ENCODE measurements at regions not wholly inside any gene's neighbourhood (a gene's known extent, or its start where the extent isn't known, plus 50 kb on each side); places are given as distances from the start of the nearest gene placed in this dataset.

GRCh38 chr22:48635031-48635430 is 1192.6 kb downstream of the BRD1 start:
- DNase-seq (ENCODE audit: low read depth) (no peak), FAIRE-seq (no peak)
- H3K27me3 ChIP-seq (ENCODE audit: control insufficient read depth, insufficient read depth, low read length) = no peaks in the 10 kb centered on the region
- no peak overlapping the region for H3K4me3 ChIP-seq (ENCODE audit: low read depth, low read length)
- H3K36me3 ChIP-seq (ENCODE audit: control insufficient read depth, insufficient read depth, low read length) = no peaks in the 10 kb centered on the region
- TF ChIP-seq, protein P1, sequence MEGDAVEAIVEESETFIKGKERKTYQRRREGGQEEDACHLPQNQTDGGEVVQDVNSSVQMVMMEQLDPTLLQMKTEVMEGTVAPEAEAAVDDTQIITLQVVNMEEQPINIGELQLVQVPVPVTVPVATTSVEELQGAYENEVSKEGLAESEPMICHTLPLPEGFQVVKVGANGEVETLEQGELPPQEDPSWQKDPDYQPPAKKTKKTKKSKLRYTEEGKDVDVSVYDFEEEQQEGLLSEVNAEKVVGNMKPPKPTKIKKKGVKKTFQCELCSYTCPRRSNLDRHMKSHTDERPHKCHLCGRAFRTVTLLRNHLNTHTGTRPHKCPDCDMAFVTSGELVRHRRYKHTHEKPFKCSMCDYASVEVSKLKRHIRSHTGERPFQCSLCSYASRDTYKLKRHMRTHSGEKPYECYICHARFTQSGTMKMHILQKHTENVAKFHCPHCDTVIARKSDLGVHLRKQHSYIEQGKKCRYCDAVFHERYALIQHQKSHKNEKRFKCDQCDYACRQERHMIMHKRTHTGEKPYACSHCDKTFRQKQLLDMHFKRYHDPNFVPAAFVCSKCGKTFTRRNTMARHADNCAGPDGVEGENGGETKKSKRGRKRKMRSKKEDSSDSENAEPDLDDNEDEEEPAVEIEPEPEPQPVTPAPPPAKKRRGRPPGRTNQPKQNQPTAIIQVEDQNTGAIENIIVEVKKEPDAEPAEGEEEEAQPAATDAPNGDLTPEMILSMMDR (IDR thresholded peaks at IDR 0.05; ENCODE audit: insufficient read depth, low read length, severe bottlenecking) = no peak

GRCh38 chr22:48633996-48634836 is 1193.5 kb downstream of the BRD1 start:
- H3K4me3 ChIP-seq (ENCODE audit: low read depth, low read length) = no peak overlapping the region
- H3K27me3 ChIP-seq (ENCODE audit: control insufficient read depth, insufficient read depth, low read length) = no peaks in the 10 kb centered on the region
- DNase-seq (ENCODE audit: low read depth) (no peak), FAIRE-seq (no peak)
- TF ChIP-seq, protein P1 (IDR thresholded peaks at IDR 0.05; ENCODE audit: insufficient read depth, low read length, severe bottlenecking) = no peak
- no peaks in the 10 kb centered on the region for H3K36me3 ChIP-seq (ENCODE audit: control insufficient read depth, insufficient read depth, low read length)

DNA sequence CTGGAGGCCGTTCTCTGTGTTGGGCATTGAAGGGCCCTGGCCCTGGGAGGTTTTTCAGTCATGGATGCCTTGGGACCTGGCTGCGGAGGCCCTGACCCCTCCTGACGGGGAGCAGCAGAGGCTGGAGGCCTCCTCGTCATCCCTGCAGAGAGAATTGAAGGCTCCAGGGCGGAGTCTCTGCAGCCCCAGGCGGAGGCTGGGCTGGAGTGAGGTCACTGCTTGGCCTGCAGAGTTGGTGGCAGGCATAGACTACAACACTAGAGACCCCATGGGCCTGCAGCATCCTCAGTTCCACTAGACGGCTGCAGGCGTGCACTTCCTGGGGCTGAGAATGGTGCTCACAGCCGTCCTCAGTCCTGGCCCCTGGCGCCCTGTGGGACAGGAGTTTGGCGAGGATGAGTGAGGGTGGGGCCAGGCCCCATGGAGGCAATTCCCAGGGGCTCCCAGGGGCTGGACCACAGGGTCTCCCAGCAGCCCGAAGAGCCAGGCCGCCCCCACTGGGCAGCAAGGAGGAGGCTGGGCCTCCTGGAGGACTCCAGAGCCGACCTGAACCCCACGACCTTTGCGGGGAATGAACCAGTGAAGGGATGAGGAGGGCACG is 1194.9 kb downstream of the BRD1 start:
- Histone ChIP-seq H3K27me3 (ENCODE audit: control insufficient read depth, insufficient read depth, low read length) (no peaks in the 10 kb centered on the region), H3K36me3 (ENCODE audit: control insufficient read depth, insufficient read depth, low read length) (no peaks in the 10 kb centered on the region)

DNA sequence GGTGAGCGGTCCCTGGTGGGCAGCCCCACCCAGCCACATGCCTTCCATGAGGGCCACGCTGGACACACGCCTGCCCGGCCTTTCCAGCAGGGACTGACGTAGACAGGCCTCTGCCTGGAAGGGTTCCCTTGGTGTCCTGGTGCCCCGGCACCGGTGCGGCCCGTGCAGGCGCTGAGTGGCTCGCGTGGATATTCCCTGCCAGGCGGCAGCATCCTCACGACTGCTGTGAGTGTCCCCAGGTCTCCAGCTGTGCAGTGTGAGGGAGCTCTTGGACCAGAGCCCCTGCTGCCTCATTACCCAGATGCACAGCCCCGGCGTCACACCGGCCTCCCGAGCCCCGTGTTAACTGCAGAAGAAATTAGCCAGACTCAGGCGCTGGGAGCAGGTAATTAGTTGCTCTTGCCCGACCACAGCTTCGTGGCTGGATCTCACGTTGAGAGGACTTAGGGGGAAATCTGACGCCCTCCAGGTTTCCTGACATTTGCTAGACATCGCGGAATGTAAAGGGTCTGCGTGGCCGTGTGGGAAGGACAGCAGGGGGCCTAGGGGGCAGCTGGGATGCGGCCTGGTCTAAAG is 1196.3 kb downstream of the BRD1 start:
- H3K36me3 ChIP-seq (ENCODE audit: control insufficient read depth, insufficient read depth, low read length) = no peaks in the 10 kb centered on the region
- no peak overlapping the region for H3K4me3 ChIP-seq (ENCODE audit: low read depth, low read length)
- DNase-seq (ENCODE audit: low read depth) (no peak), FAIRE-seq (no peak)
- TF ChIP-seq, protein P1 (IDR thresholded peaks at IDR 0.05; ENCODE audit: insufficient read depth, low read length, severe bottlenecking) = no peak
- H3K27me3 ChIP-seq (ENCODE audit: control insufficient read depth, insufficient read depth, low read length) = no peaks in the 10 kb centered on the region

More for the DNA sequence above, 1194.9 kb downstream of the BRD1 start:
- FAIRE-seq = no peak
- TF ChIP-seq, protein P1 (IDR thresholded peaks at IDR 0.05; ENCODE audit: insufficient read depth, low read length, severe bottlenecking) = no peak
- DNase-seq (ENCODE audit: low read depth) = no peak
- no peak overlapping the region for H3K4me3 ChIP-seq (ENCODE audit: low read depth, low read length)

- no peak for FAIRE-seq
- H3K27me3 ChIP-seq (ENCODE audit: control insufficient read depth, insufficient read depth, low read length) = no peaks in the 10 kb centered on the region
These were observed 1196.8 kb downstream of the BRD1 start for GRCh38 chr22:48630848-48631247.

More at GRCh38 chr22:48630848-48631247, 1196.8 kb downstream of the BRD1 start:
- TF ChIP-seq, protein P1 (IDR thresholded peaks at IDR 0.05; ENCODE audit: insufficient read depth, low read length, severe bottlenecking) = no peak
- Histone ChIP-seq H3K4me3 (ENCODE audit: low read depth, low read length) (no peak overlapping the region), H3K36me3 (ENCODE audit: control insufficient read depth, insufficient read depth, low read length) (no peaks in the 10 kb centered on the region)
- no peak for DNase-seq (ENCODE audit: low read depth)

Data from bronchial epithelial cell (primary cell).